OCI-LY7 (cell line): ENCODE measurements at regions not wholly inside any gene's neighbourhood (a gene's known extent, or its start where the extent isn't known, plus 50 kb on each side); places are given as distances from the start of the nearest gene placed in this dataset.

Experiments
- CTCF ChIP-seq: fragments of 200-600 bp; sonication (generic); conservative IDR thresholded peaks from 2 replicates; pipeline ENCODE4 v1.5.1; 2014; ENCODE audit warnings: mild to moderate bottlenecking, antibody characterized with exemption, low read length, moderate library complexity, mixed read lengths
- EZH2phosphoT487 ChIP-seq: fragments of 200-600 bp; sonication (generic); IDR thresholded peaks from 2 replicates; pipeline ENCODE4 v1.6.1; 2018; ENCODE audit warnings: low read depth, borderline replicate concordance, mild to moderate bottlenecking, mixed run types, antibody characterized with exemption, low read length, moderate library complexity, mixed read lengths

- TF ChIP-seq CTCF (no peak), EZH2phosphoT487 (no peak)
Measured at GRCh38 chr3:69441040-69441439, 55.2 kb upstream of the FRMD4B start.
